ENCODE measurements at regions not wholly inside any gene's neighbourhood (a gene's known extent, or its start where the extent isn't known, plus 50 kb on each side); places are given as distances from the start of the nearest gene placed in this dataset.

DNA sequence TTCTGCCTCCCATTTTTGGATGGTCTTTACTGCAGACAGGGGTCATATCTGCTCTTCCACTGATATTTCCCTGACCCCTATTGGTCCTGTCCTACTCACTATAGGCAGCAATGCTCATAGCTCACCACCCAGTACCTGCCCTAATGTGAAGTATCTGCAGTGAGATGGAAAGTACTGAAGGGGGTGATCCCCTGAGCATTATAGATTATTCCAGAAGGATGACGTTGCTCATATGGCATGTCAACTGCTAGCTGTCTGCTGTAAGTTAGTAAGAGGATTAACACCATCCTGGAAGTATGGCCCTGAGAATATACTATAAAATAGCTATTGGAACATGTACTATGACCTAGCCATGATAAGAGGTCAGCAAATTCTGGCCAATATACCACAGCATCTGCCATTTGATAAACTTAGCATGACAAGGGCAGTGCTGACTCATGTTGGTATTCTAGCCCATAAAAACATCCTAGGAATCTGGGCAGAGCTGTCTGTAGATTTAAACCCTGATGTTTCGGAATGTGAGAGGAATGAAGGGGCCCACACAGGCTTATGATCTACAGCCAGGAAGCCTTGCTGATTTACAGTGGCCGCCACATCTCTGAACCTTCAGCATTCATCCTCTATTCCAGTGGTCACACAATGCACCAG lies 451.4 kb downstream of the TNS1 start:
- CTCF ChIA-PET: no interaction called here
- POLR2A ChIA-PET: no interaction called here

DNA sequence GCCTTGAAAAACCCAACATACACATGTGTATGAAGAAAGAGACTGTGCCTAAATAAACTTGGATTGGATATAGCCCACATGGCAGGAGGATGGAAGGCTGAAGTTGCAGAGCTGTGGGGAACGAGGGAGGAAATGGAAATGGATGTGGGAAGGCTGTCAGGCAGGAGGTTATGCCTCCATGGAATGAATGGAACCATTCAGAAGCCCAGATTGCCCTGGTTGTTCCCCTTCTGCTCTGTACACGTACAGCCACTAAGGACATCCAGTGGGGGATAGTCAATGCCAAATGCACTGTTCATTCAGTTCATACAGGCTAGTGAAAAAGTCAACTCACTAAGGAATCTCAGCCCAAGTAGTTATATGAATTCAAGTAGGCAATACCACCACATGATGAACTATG lies 463.7 kb downstream of the TNS1 start:
- no peak overlapping the region for H3K4me2 ChIP-seq (replicated peaks; ENCODE audit: low read depth, low read length, poor library complexity, severe bottlenecking)
- peaks cover 0 to 3% (median 0%) of the 10 kb centered on the region in 3 donors for H3K9me3 ChIP-seq (ENCODE audit: control extremely low read depth in 1 of 3, control insufficient read depth in 2 of 3, insufficient read depth in 1 of 3, low read length in 2 of 3)
- no peak overlapping the region for H3K4me3 Mint-ChIP-seq
- POLR2A ChIA-PET: no interaction called here
- H3K27ac Mint-ChIP-seq: no peak overlapping the region
- H2AFZ ChIP-seq (ENCODE audit: insufficient read depth, low read depth, low read length, poor library complexity, severe bottlenecking): no peak overlapping the region
- ATAC-seq (ENCODE audit: low read depth): no peak
- CTCF ChIA-PET: no interaction called here
- 73% methylated on average over 1 of the region's 2 CpGs for WGBS (ENCODE audit: insufficient coverage)
- H3K4me1 Mint-ChIP-seq: no peaks in the 10 kb centered on the region
- no peak overlapping the region for H3K9ac ChIP-seq (ENCODE audit: low read length)
- no peaks in the 10 kb centered on the region for H3K79me2 ChIP-seq (ENCODE audit: control insufficient read depth, insufficient read depth, low read length)
- H3K36me3 ChIP-seq (replicated peaks in 1 of 2; ENCODE audit: control extremely low read depth in 1 of 2, control insufficient read depth in 1 of 2, extremely low read depth in 1 of 2, insufficient read depth in 2 of 2, low read length in 1 of 2): no peaks in the 10 kb centered on the region
- intact Hi-C loops (cut with micrococcal nuclease): no loop called here
- H3K9me3 Mint-ChIP-seq (ENCODE audit: insufficient read depth): peaks cover 1% of the 10 kb centered on the region
- no peaks in the 10 kb centered on the region for H3K27me3 ChIP-seq (replicated peaks in 1 of 4; ENCODE audit: control extremely low read depth in 1 of 4, control insufficient read depth in 3 of 4, insufficient read depth in 4 of 4, low read length in 3 of 4)
- H3K4me3 ChIP-seq (ENCODE audit: control extremely low read depth in 1 of 5, extremely low read depth in 1 of 5, insufficient read depth in 1 of 5, low read depth in 2 of 5, low read length in 4 of 5): no peak overlapping the region
- DNase-seq: no peak
- H3K27ac ChIP-seq (ENCODE audit: low read length in 2 of 2): no peak overlapping the region
- peaks cover 10% of the 10 kb centered on the region for H3K27me3 Mint-ChIP-seq
- H3K4me1 ChIP-seq (ENCODE audit: control insufficient read depth in 2 of 2, insufficient read depth in 2 of 2, low read length in 2 of 2): no peaks in the 10 kb centered on the region
- no peak for TF ChIP-seq EZH2 (IDR thresholded peaks at IDR 0.05; ENCODE audit: borderline replicate concordance, insufficient read depth, low read depth, low read length, poor library complexity, severe bottlenecking)
- TF ChIP-seq, protein P1, sequence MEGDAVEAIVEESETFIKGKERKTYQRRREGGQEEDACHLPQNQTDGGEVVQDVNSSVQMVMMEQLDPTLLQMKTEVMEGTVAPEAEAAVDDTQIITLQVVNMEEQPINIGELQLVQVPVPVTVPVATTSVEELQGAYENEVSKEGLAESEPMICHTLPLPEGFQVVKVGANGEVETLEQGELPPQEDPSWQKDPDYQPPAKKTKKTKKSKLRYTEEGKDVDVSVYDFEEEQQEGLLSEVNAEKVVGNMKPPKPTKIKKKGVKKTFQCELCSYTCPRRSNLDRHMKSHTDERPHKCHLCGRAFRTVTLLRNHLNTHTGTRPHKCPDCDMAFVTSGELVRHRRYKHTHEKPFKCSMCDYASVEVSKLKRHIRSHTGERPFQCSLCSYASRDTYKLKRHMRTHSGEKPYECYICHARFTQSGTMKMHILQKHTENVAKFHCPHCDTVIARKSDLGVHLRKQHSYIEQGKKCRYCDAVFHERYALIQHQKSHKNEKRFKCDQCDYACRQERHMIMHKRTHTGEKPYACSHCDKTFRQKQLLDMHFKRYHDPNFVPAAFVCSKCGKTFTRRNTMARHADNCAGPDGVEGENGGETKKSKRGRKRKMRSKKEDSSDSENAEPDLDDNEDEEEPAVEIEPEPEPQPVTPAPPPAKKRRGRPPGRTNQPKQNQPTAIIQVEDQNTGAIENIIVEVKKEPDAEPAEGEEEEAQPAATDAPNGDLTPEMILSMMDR (IDR thresholded peaks at IDR 0.05): no peak
- no peaks in the 10 kb centered on the region for H4K20me1 ChIP-seq (ENCODE audit: control insufficient read depth, insufficient read depth, low read length, poor library complexity, severe bottlenecking)

More for the DNA sequence above, 451.4 kb downstream of the TNS1 start:
- Mint-ChIP-seq H3K4me1 (no peaks in the 10 kb centered on the region), H3K27me3 (no peaks in the 10 kb centered on the region), H3K9me3 (ENCODE audit: insufficient read depth) (no peaks in the 10 kb centered on the region), H3K4me3 (no peak overlapping the region), H3K27ac (no peak overlapping the region)
- Histone ChIP-seq H3K79me2 (ENCODE audit: control insufficient read depth, insufficient read depth, low read length) (no peaks in the 10 kb centered on the region), H4K20me1 (ENCODE audit: control insufficient read depth, insufficient read depth, low read length, poor library complexity, severe bottlenecking) (no peaks in the 10 kb centered on the region), H3K27ac (ENCODE audit: low read length in 2 of 2) (no peak overlapping the region), H3K27me3 (replicated peaks in 1 of 4; ENCODE audit: control extremely low read depth in 1 of 4, control insufficient read depth in 3 of 4, insufficient read depth in 4 of 4, low read length in 3 of 4) (peaks cover 0 to 2% (median 0%) of the 10 kb centered on the region in 4 experiments), H3K4me2 (replicated peaks; ENCODE audit: low read depth, low read length, poor library complexity, severe bottlenecking) (no peak overlapping the region), H3K9me3 (ENCODE audit: control extremely low read depth in 1 of 3, control insufficient read depth in 2 of 3, insufficient read depth in 1 of 3, low read length in 2 of 3) (no peaks in the 10 kb centered on the region), H3K4me3 (ENCODE audit: control extremely low read depth in 1 of 5, extremely low read depth in 1 of 5, insufficient read depth in 1 of 5, low read depth in 2 of 5, low read length in 4 of 5) (no peak overlapping the region), H3K4me1 (ENCODE audit: control insufficient read depth in 2 of 2, insufficient read depth in 2 of 2, low read length in 2 of 2) (no peaks in the 10 kb centered on the region), H3K36me3 (replicated peaks in 1 of 2; ENCODE audit: control extremely low read depth in 1 of 2, control insufficient read depth in 1 of 2, extremely low read depth in 1 of 2, insufficient read depth in 2 of 2, low read length in 1 of 2) (no peaks in the 10 kb centered on the region), H3K9ac (ENCODE audit: low read length) (no peak overlapping the region), H2AFZ (ENCODE audit: insufficient read depth, low read depth, low read length, poor library complexity, severe bottlenecking) (no peak overlapping the region)
- ATAC-seq (ENCODE audit: low read depth): no peak
- 73% methylated on average over 3 of the region's 3 CpGs for WGBS (ENCODE audit: insufficient coverage)
- no peak for DNase-seq
- intact Hi-C loops (cut with micrococcal nuclease): no loop called here
- no peak for TF ChIP-seq EZH2 (IDR thresholded peaks at IDR 0.05; ENCODE audit: borderline replicate concordance, insufficient read depth, low read depth, low read length, poor library complexity, severe bottlenecking)
- TF ChIP-seq, protein P1 (IDR thresholded peaks at IDR 0.05): no peak
